Activated T-helper 17 cell treated with anti-CD3 and anti-CD28 coated beads, Interleukin-2, amount 50 U/mL, for 72 hours (primary cell): ENCODE measurements at regions not wholly inside any gene's neighbourhood (a gene's known extent, or its start where the extent isn't known, plus 50 kb on each side); places are given as distances from the start of the nearest gene placed in this dataset.
"Not testable (repeated sequence)": the region's sequence is repeated elsewhere in the genome, so short reads cannot be mapped to it uniquely, and the experiment has no call there.

ENCODE experiments used
- ATAC-seq: fragments of 150-1000 bp; cut with Tn5 transposase; replicated peaks from 2 replicates; pipeline ENCODE4 v1.10.0; 2021; ENCODE audit warnings: mild to moderate bottlenecking, moderate library complexity
- H3K27ac Mint-ChIP-seq: one replicate; pipeline ENCODE4 v1.8.0; 2022; ENCODE audit warnings: mixed read lengths
- H3K27me3 Mint-ChIP-seq: one replicate; pipeline ENCODE4 v1.8.0; 2022; ENCODE audit warnings: mixed read lengths
- H3K36me3 Mint-ChIP-seq: one replicate; pipeline ENCODE4 v1.8.0; 2022; ENCODE audit warnings: low read depth, mild to moderate bottlenecking, mixed read lengths
- H3K4me1 Mint-ChIP-seq: one replicate; pipeline ENCODE4 v1.8.0; 2022; ENCODE audit warnings: mixed read lengths
- H3K4me3 Mint-ChIP-seq: one replicate; pipeline ENCODE4 v1.8.0; 2022; ENCODE audit warnings: mild to moderate bottlenecking, mixed read lengths
- H3K9me3 Mint-ChIP-seq: one replicate; pipeline ENCODE4 v1.8.0; 2022; ENCODE audit warnings: mixed read lengths

DNA sequence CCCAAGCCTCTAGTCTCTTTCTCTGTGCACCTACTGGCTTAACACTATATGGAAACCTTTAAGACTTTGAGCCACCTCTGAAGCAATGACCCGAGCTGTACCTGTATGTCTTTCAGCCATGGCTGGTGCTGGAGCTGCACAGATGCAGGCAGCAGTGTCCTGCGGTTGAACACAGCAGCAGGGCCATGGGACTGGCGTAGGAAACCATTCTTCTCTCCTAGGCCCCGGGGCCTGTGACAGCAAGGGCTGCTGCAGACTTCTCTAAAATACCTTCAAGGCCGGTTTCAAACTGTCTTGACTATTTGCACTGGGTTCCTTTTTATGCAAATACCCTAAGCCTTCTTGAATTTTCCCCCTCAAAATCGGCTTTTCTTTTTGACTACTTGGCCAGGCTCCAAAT, 243.6 kb downstream of the CWH43 start:
- not testable (repeated sequence) for H3K4me3 Mint-ChIP-seq, H3K27me3 Mint-ChIP-seq, H3K9me3 Mint-ChIP-seq, H3K4me1 Mint-ChIP-seq, H3K36me3 Mint-ChIP-seq, H3K27ac Mint-ChIP-seq, ATAC-seq

- not testable (repeated sequence) for ATAC-seq, H3K4me1 Mint-ChIP-seq, H3K4me3 Mint-ChIP-seq, H3K36me3 Mint-ChIP-seq, H3K27ac Mint-ChIP-seq, H3K9me3 Mint-ChIP-seq, H3K27me3 Mint-ChIP-seq
Measured at GRCh38 chr4:49233346-49233745, 247.3 kb downstream of the CWH43 start.

- H3K4me3 Mint-ChIP-seq: not testable (repeated sequence)
Measured at GRCh38 chr4:49233749-49234148, 247.7 kb downstream of the CWH43 start.

GRCh38 chr4:49234382-49234781, 248.3 kb downstream of the CWH43 start:
- not testable (repeated sequence) for H3K4me1 Mint-ChIP-seq, H3K36me3 Mint-ChIP-seq, ATAC-seq, H3K27ac Mint-ChIP-seq, H3K4me3 Mint-ChIP-seq, H3K27me3 Mint-ChIP-seq, H3K9me3 Mint-ChIP-seq

More at GRCh38 chr4:49233749-49234148, 247.7 kb downstream of the CWH43 start:
- not testable (repeated sequence) for H3K27ac Mint-ChIP-seq, H3K4me1 Mint-ChIP-seq, H3K27me3 Mint-ChIP-seq, H3K9me3 Mint-ChIP-seq, H3K36me3 Mint-ChIP-seq, ATAC-seq

- not testable (repeated sequence) for ATAC-seq, H3K9me3 Mint-ChIP-seq, H3K4me3 Mint-ChIP-seq, H3K36me3 Mint-ChIP-seq, H3K4me1 Mint-ChIP-seq, H3K27me3 Mint-ChIP-seq, H3K27ac Mint-ChIP-seq
Measured at GRCh38 chr4:49235413-49236160, 249.5 kb downstream of the CWH43 start.

DNA sequence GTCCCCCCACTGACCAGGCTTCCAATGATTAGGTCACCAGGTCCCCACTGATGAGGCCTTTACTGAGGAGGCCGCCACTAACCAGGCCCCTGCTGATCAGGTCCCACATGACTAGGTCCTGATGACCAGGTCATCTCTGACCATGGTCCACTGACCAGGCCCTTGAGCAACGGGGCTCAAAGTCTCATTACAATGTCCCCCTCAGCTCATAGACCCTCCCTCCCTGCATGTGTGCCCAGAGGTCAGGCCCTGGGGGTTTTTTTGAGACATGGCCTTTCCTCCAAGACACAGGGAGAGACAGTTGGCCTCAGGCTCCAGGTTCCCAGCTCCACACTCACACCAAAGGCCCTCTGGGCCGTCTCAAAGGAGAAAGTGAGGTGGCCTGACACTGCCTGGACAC, 250.4 kb downstream of the CWH43 start:
- not testable (repeated sequence) for H3K4me3 Mint-ChIP-seq, H3K27me3 Mint-ChIP-seq, H3K27ac Mint-ChIP-seq, H3K4me1 Mint-ChIP-seq, H3K36me3 Mint-ChIP-seq, H3K9me3 Mint-ChIP-seq, ATAC-seq

GRCh38 chr4:49241295-49241694, 255.2 kb downstream of the CWH43 start:
- not testable (repeated sequence) for H3K4me1 Mint-ChIP-seq, H3K9me3 Mint-ChIP-seq, H3K4me3 Mint-ChIP-seq, H3K27me3 Mint-ChIP-seq, ATAC-seq, H3K27ac Mint-ChIP-seq, H3K36me3 Mint-ChIP-seq

GRCh38 chr4:49262786-49263185, 276.7 kb downstream of the CWH43 start:
- H3K27me3 Mint-ChIP-seq, H3K4me1 Mint-ChIP-seq, H3K27ac Mint-ChIP-seq, ATAC-seq, H3K4me3 Mint-ChIP-seq, H3K9me3 Mint-ChIP-seq, H3K36me3 Mint-ChIP-seq: not testable (repeated sequence)

- ATAC-seq, H3K27ac Mint-ChIP-seq, H3K9me3 Mint-ChIP-seq, H3K27me3 Mint-ChIP-seq, H3K4me3 Mint-ChIP-seq, H3K36me3 Mint-ChIP-seq, H3K4me1 Mint-ChIP-seq: not testable (repeated sequence)
Measured at GRCh38 chr4:49270435-49270834, 284.4 kb downstream of the CWH43 start.

GRCh38 chr4:49270912-49271311, 284.8 kb downstream of the CWH43 start:
- H3K36me3 Mint-ChIP-seq, H3K27me3 Mint-ChIP-seq, ATAC-seq, H3K27ac Mint-ChIP-seq, H3K9me3 Mint-ChIP-seq, H3K4me3 Mint-ChIP-seq, H3K4me1 Mint-ChIP-seq: not testable (repeated sequence)

DNA sequence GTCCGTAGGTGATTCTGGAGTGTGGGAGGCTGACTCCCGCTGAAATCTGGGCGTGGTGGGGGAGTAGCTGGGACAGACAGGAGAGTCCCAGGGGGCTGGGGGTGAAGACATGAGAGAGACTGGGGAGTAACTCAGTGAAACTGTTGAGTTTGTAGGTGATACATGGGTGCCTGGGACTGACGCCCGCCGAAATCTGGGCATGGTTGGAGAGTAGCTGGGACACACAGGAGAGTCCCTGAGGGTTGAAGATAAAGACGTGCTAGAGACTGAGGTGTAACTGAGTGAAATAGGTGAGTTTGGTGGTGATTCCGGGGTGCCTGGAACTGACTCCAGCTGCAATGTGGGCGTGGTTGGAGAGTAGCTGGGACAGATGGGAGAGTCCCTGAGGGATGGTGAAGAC, 299.8 kb downstream of the CWH43 start:
- H3K4me1 Mint-ChIP-seq, ATAC-seq, H3K36me3 Mint-ChIP-seq, H3K27me3 Mint-ChIP-seq, H3K4me3 Mint-ChIP-seq, H3K27ac Mint-ChIP-seq: not testable (repeated sequence)
- H3K9me3 Mint-ChIP-seq: peaks cover 11% of the 10 kb centered on the region

DNA sequence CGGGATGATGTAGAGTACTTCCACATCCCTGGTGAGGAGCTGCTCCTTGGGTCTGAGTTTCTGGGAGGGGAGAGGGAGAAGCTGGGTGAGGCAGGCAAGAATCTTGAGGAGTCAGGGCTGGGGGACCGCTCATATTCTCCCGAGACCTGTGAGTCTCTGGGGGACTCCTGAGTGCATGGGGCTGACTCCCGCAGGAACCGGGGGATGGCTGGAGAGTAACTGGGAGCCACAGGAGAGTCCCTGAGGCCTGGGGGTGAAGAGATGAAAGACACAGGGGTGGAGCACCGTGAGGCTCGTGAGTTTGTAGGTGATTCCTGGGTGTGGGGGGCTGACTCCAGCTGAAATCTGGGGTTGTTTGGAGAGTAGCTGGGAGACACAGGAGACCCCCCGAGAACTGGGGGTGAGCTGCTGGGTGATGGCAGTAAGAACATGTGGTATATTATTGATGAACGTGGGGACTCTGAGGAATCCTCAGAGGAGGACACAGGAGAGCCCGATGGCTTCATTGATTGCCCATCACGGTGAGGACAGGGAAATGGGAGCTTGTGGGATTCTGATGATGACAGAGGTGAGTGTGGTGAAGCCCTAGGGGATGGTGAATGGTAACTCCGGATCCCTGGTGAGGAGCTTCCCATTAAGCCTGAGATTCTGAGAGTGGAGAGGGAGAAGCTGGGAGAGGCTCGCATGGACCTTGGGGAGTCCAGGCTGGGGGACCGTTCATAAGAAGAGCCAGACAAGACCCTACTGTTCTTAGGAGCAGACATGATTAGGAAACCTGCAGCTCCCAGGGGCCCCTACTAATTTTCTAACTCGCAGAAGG, 301.1 kb downstream of the CWH43 start:
- H3K27ac Mint-ChIP-seq, H3K4me1 Mint-ChIP-seq, H3K27me3 Mint-ChIP-seq, ATAC-seq, H3K36me3 Mint-ChIP-seq, H3K4me3 Mint-ChIP-seq: not testable (repeated sequence)
- peaks cover 11% of the 10 kb centered on the region for H3K9me3 Mint-ChIP-seq

DNA sequence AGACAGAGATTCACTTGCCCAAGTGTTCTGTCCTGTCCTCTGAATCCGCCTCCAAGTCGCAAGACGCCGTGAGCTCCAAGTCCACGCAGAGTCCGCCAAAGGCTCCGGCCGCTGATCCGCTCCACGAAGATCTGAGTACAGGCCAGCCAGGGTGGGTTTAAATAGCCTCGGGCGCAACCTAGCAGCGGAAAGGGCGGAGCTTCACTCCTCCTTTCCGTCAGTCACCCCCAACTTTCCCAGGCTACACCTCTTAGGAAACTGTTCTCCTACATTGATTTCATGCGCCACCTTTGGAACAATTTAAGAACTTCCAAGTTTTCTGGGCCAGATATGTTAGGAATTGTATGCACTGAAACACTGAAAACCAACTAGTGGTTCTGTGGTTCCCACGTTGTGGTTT, 301.8 kb downstream of the CWH43 start:
- not testable (repeated sequence) for H3K27me3 Mint-ChIP-seq, H3K36me3 Mint-ChIP-seq, ATAC-seq, H3K4me3 Mint-ChIP-seq, H3K27ac Mint-ChIP-seq, H3K4me1 Mint-ChIP-seq
- peaks cover 11% of the 10 kb centered on the region for H3K9me3 Mint-ChIP-seq

DNA sequence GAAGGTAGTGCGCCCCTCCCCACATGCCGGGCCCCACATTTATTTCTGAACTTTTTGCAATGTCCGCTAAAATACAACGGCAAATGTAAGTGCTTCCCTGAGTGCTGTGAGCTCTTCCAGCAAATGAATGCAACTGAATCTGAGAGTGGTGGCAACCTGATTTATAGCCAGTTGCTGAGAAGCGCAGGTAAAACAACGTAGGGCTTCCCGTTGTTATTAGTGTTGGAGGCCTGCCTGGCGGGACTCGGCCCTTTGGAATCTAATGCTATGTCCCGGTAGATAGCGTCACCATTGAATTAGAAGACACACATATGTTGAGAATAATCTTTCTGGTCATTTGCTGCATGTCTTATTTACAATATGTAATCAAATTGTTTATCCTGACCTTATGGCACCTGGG, 302.7 kb downstream of the CWH43 start:
- not testable (repeated sequence) for H3K27ac Mint-ChIP-seq, H3K27me3 Mint-ChIP-seq, H3K4me1 Mint-ChIP-seq, H3K4me3 Mint-ChIP-seq, H3K36me3 Mint-ChIP-seq, ATAC-seq
- H3K9me3 Mint-ChIP-seq: peaks cover 11% of the 10 kb centered on the region

DNA sequence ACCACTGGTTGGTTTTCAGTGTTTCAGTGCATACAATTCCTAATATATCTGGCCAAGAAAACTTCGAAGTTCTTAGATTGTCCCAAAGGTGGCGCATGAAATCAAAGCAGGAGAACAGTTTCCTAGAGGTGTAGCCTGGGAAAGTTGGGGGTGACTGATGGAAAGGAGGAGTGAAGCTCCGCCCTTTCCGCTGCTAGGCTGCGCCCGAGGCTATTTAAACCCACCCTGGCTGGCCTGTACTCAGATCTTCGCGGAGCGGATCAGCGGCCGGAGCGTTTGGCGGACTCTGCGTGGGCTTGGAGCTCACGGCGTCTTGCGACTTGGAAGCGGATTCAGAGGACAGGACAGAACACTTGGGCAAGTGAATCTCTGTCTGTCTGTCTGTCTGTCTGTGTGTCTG, 328.7 kb downstream of the CWH43 start:
- H3K36me3 Mint-ChIP-seq, H3K27ac Mint-ChIP-seq, H3K4me3 Mint-ChIP-seq, H3K4me1 Mint-ChIP-seq, H3K27me3 Mint-ChIP-seq, ATAC-seq: not testable (repeated sequence)
- peaks cover 14% of the 10 kb centered on the region for H3K9me3 Mint-ChIP-seq
